Islet precursor cell (in vitro differentiated cells): ENCODE measurements at regions not wholly inside any gene's neighbourhood (a gene's known extent, or its start where the extent isn't known, plus 50 kb on each side); places are given as distances from the start of the nearest gene placed in this dataset.
"Not testable (repeated sequence)": the region's sequence is repeated elsewhere in the genome, so short reads cannot be mapped to it uniquely, and the experiment has no call there.

Experiments
- DNase-seq: peaks from one replicate; pipeline ENCODE4 v3.0.0-alpha.2; 2018

GRCh38 chr18:3328532-3328931 lies 66.6 kb downstream of the MYL12B start:
- DNase-seq, result no peak

GRCh38 chr18:3329471-3329870 lies 67.5 kb downstream of the MYL12B start:
- DNase-seq, result peak; percentile 95

DNA sequence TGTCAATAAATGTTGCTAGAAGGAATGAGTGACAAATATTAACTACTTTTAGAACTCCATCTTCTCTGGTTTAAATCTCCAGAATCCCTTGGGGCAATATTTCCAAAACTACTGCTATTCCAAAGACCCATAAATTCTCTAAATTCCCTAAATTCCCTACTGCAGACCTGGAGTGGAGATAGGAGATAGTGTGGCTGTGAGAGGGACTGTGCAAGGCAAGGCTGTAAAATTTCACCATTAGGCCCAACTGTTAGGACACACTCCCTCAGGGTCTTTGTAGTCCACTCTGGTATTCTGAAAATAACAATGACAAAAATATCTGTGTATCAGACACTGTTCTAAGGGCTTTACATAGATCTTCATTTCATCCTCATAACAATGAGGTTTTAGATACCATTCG lies 67.9 kb downstream of the MYL12B start:
- DNase-seq, result peak; percentile 84

- peak; percentile 68 for DNase-seq
Observed at GRCh38 chr18:3330622-3331021, 68.7 kb downstream of the MYL12B start.

DNA sequence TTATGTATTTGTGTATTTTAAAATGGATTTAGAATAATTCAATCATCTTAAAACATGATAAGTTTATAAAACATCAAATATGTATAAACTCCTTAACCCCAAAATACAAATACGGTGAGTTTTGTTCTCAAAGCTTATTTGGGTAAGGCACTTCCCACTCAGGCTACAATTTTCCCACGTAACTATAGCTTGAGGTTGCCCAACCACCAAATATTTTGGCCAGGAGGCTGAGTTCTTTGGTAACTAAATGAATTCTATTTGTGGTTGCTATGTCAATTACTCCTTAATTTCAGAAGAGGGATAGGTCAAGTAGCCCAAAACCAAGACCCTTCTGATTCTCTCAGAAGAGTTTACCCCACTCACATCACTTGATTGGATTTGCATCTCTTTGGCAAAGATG lies 70.4 kb downstream of the MYL12B start:
- DNase-seq, result no peak

- DNase-seq, result no peak
Observed at GRCh38 chr18:3333056-3333720, 71.3 kb downstream of the MYL12B start.

DNA sequence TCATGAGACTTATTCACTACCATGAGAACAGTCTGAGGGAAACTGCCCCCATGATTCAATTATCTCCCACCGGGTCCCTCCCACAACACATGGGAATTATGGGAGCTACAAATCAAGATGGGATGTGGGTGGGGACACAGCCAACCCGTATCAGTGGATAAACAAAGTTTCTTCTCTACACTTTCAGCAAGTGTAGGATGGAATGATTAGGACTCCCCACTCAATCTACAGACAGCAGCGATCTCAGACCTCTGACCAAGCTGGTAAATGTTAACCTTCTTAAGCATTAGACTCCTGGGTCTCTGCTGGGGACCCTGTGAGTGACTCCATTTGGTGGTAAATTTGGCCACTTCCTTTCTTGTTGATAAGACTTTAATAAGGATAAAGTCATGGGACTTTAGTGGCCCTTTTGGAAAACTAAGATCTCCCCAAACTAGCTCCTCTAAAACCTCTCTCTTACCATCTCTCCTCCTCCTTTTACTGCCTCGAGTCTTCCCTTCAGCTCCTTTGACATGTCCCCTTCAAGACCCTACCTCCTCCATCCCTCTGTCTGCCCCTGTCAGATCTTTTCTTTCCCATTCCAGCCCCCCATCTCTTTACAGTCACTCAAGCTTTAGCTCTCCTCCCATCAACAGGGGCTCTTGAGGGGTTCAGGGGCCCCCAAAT lies 71.9 kb downstream of the MYL12B start:
- DNase-seq, result no peak

- no peak for DNase-seq
Observed at GRCh38 chr18:3340015-3340681, 78.2 kb downstream of the MYL12B start.

DNA sequence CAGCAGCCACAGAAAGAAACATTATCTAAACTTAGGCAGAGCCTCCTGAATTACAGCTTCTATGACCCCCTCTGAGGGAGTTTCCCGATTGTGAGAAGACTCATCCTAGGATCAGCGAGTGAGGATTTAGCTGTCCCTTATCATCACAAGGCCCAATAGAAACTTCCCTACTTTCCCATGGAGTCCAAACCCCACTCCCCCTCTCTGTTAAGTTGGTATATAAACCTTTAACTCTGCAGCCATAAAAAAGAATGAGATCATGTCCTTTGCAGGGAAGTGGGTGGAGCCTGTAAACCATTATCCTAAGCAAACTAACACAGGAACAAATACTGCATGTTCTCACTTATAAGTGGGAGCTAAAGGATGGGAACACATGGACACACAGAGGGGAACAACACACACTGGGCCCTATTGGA lies 78.8 kb downstream of the MYL12B start:
- peak; percentile 69 for DNase-seq

- no peak for DNase-seq
Observed at GRCh38 chr18:3342628-3343027, 80.7 kb downstream of the MYL12B start.

- DNase-seq, result no peak
Observed at GRCh38 chr18:3345452-3345851, 83.5 kb downstream of the MYL12B start.

GRCh38 chr18:3345885-3346284 lies 84.0 kb downstream of the MYL12B start:
- no peak for DNase-seq

- no peak for DNase-seq
Observed at GRCh38 chr18:3346487-3346886, 84.6 kb downstream of the MYL12B start.

- DNase-seq, result no peak
Observed at GRCh38 chr18:3347286-3347803, 85.4 kb downstream of the MYL12B start.

GRCh38 chr18:3348176-3348575 lies 86.2 kb downstream of the MYL12B start:
- no peak for DNase-seq

DNA sequence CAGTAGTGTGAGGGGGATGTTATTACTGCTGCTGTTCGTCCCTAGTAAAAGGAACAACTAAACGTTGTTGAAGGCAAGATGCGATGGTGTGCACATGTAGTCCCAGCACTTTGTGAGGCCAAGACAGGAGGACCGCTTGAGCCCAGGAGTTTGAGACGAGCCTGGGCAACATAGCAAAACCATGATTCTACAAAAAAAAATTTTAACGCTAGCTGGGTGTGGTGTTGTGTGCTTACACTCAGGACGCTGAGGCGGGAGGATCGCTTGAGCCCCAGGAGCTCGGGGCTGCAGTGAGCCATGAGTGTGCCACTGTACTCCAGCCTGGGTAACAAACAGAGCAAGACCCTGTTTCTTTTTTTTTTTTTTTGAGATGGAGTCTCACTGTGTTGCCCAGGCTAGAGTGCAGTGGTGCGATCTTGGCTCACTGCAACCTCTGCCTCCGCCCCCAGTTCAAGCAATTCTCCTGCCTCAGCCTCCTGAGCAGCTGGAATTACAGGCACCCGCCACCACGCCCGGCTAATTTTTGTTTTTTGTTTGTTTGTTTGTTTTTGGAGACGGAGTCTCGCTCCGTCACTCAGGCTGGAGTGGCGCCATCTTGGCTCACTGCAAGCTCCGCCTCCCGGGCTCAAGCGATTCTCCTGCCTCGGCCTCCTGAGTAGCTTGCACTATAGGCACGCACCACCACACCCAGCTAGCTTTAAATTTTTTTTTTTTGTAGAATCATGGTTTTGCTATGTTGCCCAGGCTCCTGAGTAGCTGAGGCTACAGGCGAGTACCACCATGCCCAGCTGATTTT lies 87.3 kb downstream of the MYL12B start:
- not testable (repeated sequence) for DNase-seq

DNA sequence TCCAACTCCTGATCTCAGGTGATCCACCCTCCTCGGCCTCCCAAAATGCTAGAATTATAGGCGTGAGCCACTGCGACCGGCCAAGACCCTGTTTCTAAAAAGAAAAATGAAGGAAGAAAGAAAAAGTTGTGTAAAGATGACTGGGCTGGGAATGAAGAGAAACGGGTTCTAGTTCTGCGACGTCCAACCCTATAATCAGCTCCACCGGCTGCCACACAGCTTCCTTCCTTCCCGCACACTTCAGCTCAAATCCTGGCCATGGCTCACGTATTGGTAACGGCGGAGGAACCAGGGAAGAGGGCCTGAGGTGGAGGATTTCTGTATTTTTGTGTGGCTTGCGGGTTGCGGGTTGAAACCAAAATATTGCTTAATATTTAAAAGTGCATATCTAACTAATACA lies 88.1 kb downstream of the MYL12B start:
- DNase-seq, result no peak

GRCh38 chr18:3350566-3351527 lies 88.9 kb downstream of the MYL12B start:
- peak; percentile 67 for DNase-seq

DNA sequence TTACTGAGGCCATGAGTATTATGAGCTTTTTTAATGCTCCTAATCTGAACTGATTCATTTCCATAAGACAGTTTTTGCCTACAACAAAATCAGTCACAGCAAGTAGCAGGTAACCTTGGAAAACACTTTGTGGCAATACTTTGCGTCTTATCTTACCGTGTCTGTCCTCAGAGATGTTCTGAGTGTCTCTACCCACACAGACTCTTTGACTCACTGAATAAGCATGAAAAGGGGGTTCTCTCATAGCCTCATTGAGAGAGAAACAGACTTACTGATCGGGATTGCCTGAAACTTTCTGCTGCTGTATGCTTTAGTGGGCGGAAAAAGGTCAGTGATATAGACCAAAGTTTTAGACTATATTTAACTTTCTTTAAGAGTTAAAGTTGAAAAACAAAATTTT lies 92.6 kb downstream of the MYL12B start:
- DNase-seq, result no peak

GRCh38 chr18:3356614-3357013 lies 93.4 kb upstream of the TGIF1 start:
- DNase-seq, result no peak

DNA sequence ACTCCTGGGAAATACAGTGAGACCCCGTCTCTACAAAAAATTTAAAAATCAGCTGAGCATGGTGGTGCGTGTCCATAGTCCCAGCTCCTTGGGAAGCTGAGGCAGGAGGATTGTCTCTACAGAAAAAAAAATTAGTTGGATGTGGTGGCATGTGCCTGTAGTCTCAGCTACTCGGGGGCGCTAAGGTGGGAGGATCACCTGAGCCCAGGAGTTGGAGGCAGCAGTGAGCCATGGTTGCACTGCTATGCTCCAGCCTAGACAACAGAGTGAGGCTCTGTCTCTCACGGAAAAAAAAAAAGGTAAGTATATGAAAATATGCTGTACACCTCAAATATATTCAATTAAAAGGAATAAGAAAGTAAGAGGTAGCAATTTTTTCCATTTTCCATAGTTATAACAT lies 92.5 kb upstream of the TGIF1 start:
- DNase-seq, result no peak

DNA sequence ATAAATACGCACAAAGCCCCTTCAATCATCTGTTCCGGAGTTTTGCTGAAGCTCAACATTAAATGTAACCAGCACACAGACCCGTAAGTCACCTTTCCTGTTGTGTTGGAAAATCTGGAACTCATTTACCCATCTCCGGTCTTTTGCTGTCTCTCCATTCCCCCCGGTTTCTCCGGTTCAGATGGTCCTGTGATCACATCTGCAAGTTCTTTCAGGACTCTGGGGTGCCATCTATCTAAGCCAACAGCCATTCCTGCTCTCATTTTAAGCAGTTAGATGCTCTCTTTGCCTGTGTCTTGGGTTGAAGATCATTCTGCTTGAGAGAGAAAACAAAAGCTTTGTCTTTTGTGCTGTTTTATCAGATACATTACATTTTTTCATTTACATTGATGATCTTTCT lies 91.7 kb upstream of the TGIF1 start:
- DNase-seq, result no peak
